M059J (cell line): ENCODE measurements at regions not wholly inside any gene's neighbourhood (a gene's known extent, or its start where the extent isn't known, plus 50 kb on each side); places are given as distances from the start of the nearest gene placed in this dataset.
"Not testable (repeated sequence)": the region's sequence is repeated elsewhere in the genome, so short reads cannot be mapped to it uniquely, and the experiment has no call there.

Experiments used
- DNase-seq: peaks from one replicate; pipeline ENCODE4 v3.0.0-alpha.2; 2012; ENCODE audit warnings: low read depth

GRCh38 chr1:244322791-244323521 is 128.8 kb downstream of the ADSS2 start:
- DNase-seq = peak; percentile 98

GRCh38 chr1:244324176-244324883 is 127.4 kb downstream of the ADSS2 start:
- no peak for DNase-seq

- no peak for DNase-seq
Measured at GRCh38 chr1:244325056-244325758, 126.5 kb downstream of the ADSS2 start.

GRCh38 chr1:244326757-244327156 is 125.0 kb downstream of the ADSS2 start:
- no peak for DNase-seq

- no peak for DNase-seq
Measured at GRCh38 chr1:244327533-244327932, 124.2 kb downstream of the ADSS2 start.

GRCh38 chr1:244328476-244328875 is 123.2 kb downstream of the ADSS2 start:
- DNase-seq = no peak

GRCh38 chr1:244329591-244330317 is 122.0 kb downstream of the ADSS2 start:
- no peak for DNase-seq

- DNase-seq = no peak
Measured at GRCh38 chr1:244330318-244330625, 121.4 kb downstream of the ADSS2 start.

- DNase-seq = not testable (repeated sequence)
Measured at GRCh38 chr1:244332761-244333160, 118.9 kb downstream of the ADSS2 start.

GRCh38 chr1:244334315-244334714 is 117.4 kb downstream of the ADSS2 start:
- DNase-seq = not testable (repeated sequence)

GRCh38 chr1:244334842-244335241 is 116.9 kb downstream of the ADSS2 start:
- DNase-seq = not testable (repeated sequence)

GRCh38 chr1:244335456-244335855 is 116.3 kb downstream of the ADSS2 start:
- DNase-seq = no peak

- no peak for DNase-seq
Measured at GRCh38 chr1:244336232-244336899, 115.3 kb downstream of the ADSS2 start.

GRCh38 chr1:244337839-244338238 is 113.9 kb downstream of the ADSS2 start:
- no peak for DNase-seq

GRCh38 chr1:244339073-244339692 is 112.5 kb downstream of the ADSS2 start:
- DNase-seq = no peak

- DNase-seq = no peak
Measured at GRCh38 chr1:244339776-244340175, 111.9 kb downstream of the ADSS2 start.

- no peak for DNase-seq
Measured at GRCh38 chr1:244340396-244340795, 111.3 kb downstream of the ADSS2 start.

- DNase-seq = peak; percentile 89
Measured at GRCh38 chr1:244341455-244342450, 110.0 kb downstream of the ADSS2 start.

GRCh38 chr1:244344001-244344400 is 107.7 kb downstream of the ADSS2 start:
- no peak for DNase-seq
